K562 (cell line): ENCODE measurements at regions not wholly inside any gene's neighbourhood (a gene's known extent, or its start where the extent isn't known, plus 50 kb on each side); places are given as distances from the start of the nearest gene placed in this dataset.

Source experiments
- ATAC-seq: fragments of 200-7000 bp; cut with Tn5 transposase; 3 replicates; pipeline ENCODE4 v1.9.1; 2020; ENCODE audit warnings: moderate library complexity
- BruUV-seq: library from RNA; stranded (reverse); fragments of 400-500 nt; replicated peaks from 2 replicates; lab custom pipeline; 2021; lab: Mats Ljungman, UMichigan
- CTCF ChIA-PET: fragments of 300-600 bp; formaldehyde crosslinking; extraction: SDS; loops from one replicate; lab custom pipeline; 2021; ENCODE audit warnings: low intra/inter-chr PET ratio; lab: Yijun Ruan, JAX
- POLR2A ChIA-PET: fragments of 300-600, 350-650 bp; sonication (Branson Sonifier 250); formaldehyde crosslinking; extraction: SDS; loops from one replicate; lab custom pipeline; 2021; ENCODE audit warnings: antibody characterized with exemption, inconsistent platforms; lab: Yijun Ruan, JAX
- DNase-seq, 4 experiments: peaks; one replicate each; pipeline versions ENCODE4 v3.0.0 to v3.0.0-alpha.2; 2011 to 2018; ENCODE audit warnings: low spot score in 3 of 4, mixed read lengths in 3 of 4; ENCODE audit errors: extremely low read depth in 1 of 4
- FAIRE-seq: peaks from 2 replicates; lab custom pipeline; 2011; peaks lifted over from hg19 to GRCh38; lab: Jason Lieb, UNC
- H2AFZ ChIP-seq: 2 replicates; pipeline ENCODE4 v1.6.0; 2011; ENCODE audit warnings: low read depth, low read length, control low read depth, inconsistent platforms
- H3K27ac ChIP-seq: fragments of 200-600 bp; 3 replicates; pipeline ENCODE4 v1.8.0; 2011; ENCODE audit warnings: low read depth, mild to moderate bottlenecking, control low read depth, inconsistent platforms, low read length, moderate library complexity, mixed read lengths; ENCODE audit errors: extremely low read depth
- H3K27me3 ChIP-seq, 2 experiments: fragments of 300-600 bp in 1 of 2; 2 replicates in 1 of 2; 3 replicates in 1 of 2; pipeline versions ENCODE4 v1.6.0 to v1.8.0; 2011; ENCODE audit warnings: inconsistent platforms in 2 of 2, low read length in 2 of 2, mild to moderate bottlenecking in 1 of 2, mixed read lengths in 1 of 2, moderate library complexity in 1 of 2; ENCODE audit not compliant: control insufficient read depth in 2 of 2, insufficient read depth in 2 of 2
- H3K36me3 ChIP-seq: fragments of 300-600 bp; 3 replicates; pipeline ENCODE4 v1.8.0; 2011; ENCODE audit warnings: mild to moderate bottlenecking, low read length, inconsistent platforms; ENCODE audit not compliant: control insufficient read depth, insufficient read depth
- H3K4me1 ChIP-seq, 2 experiments: fragments of 200-600 bp in 1 of 2; replicated peaks in 1 of 2; 2 replicates in 1 of 2; 3 replicates in 1 of 2; pipeline versions ENCODE4 v1.5.1 to v1.8.0; 2011; ENCODE audit warnings: inconsistent platforms in 2 of 2, low read length in 2 of 2, mild to moderate bottlenecking in 1 of 2, mixed read lengths in 1 of 2, moderate library complexity in 1 of 2; ENCODE audit not compliant: control insufficient read depth in 2 of 2, insufficient read depth in 2 of 2
- H3K4me2 ChIP-seq: 2 replicates; pipeline ENCODE4 v1.6.1; 2011; ENCODE audit warnings: low read length, control low read depth, inconsistent platforms, mixed read lengths; ENCODE audit not compliant: insufficient read depth
- H3K4me3 ChIP-seq: fragments of 200-600 bp; sonication (generic), shearing (Covaris generic); 2 replicates; pipeline ENCODE4 v1.5.1; 2016; ENCODE audit warnings: control low read depth, inconsistent platforms
- H3K79me2 ChIP-seq: fragments of 200-600 bp; 3 replicates; pipeline ENCODE4 v1.8.0; 2011; ENCODE audit warnings: low read length, inconsistent platforms; ENCODE audit not compliant: control insufficient read depth, insufficient read depth
- H3K9ac ChIP-seq, 2 experiments: 2 replicates each; pipeline versions ENCODE4 v1.6.0 to v1.6.1; 2011; ENCODE audit warnings: low read depth in 2 of 2, low read length in 2 of 2, control low read depth in 1 of 2, inconsistent platforms in 1 of 2, mild to moderate bottlenecking in 1 of 2, mixed read lengths in 1 of 2; ENCODE audit not compliant: insufficient read depth in 1 of 2
- H3K9me1 ChIP-seq: one replicate; pipeline ENCODE4 v1.6.0; 2011; ENCODE audit warnings: inconsistent platforms, mild to moderate bottlenecking, low read length, moderate library complexity; ENCODE audit not compliant: control insufficient read depth, insufficient read depth
- H3K9me3 ChIP-seq: replicated peaks from 2 replicates; pipeline ENCODE4 v1.5.1; 2011; ENCODE audit warnings: low read depth, low read length, inconsistent platforms; ENCODE audit not compliant: control insufficient read depth, insufficient read depth
- H4K20me1 ChIP-seq: replicated peaks from 2 replicates; pipeline ENCODE4 v1.6.1; 2011; ENCODE audit warnings: low read length, inconsistent platforms, mixed read lengths; ENCODE audit not compliant: control insufficient read depth, insufficient read depth
- RAD21 ChIP-seq, 2 experiments: fragments of 250-450 bp in 1 of 2; fragments of 450-650 bp in 1 of 2; sonication (Bioruptor Pico) in 1 of 2; formaldehyde crosslinking in 1 of 2; IDR thresholded peaks in 1 of 2; conservative IDR thresholded peaks in 1 of 2; 2 replicates each; pipeline versions ENCODE4 v1.4.0 to v1.8.0; 2020 to 2022; ENCODE audit warnings: mild to moderate bottlenecking in 2 of 2, moderate library complexity in 1 of 2
- TARDBP ChIP-seq: fragments of 450-650 bp; IDR thresholded peaks from 2 replicates; pipeline ENCODE4 v1.6.1; 2016
- WHSC1 ChIP-seq: IDR thresholded peaks from one replicate; pipeline ENCODE4 v1.6.1; 2012; ENCODE audit warnings: low read length, control low read depth, inconsistent platforms
- ZNF24 ChIP-seq: fragments of 450-650 bp; IDR thresholded peaks from 2 replicates; pipeline ENCODE4 v1.6.1; 2016
- WGBS: fragments of 100-300 bp; shearing (Covaris generic); methylation state at CpG from one replicate; pipeline ENCODE4 v1.1.6; 2016; ENCODE audit warnings: low coverage, mixed read lengths; ENCODE audit not compliant: insufficient coverage; ENCODE audit errors: missing lambda C conversion rate; 5-methylcytosine and 5-hydroxymethylcytosine counted together
- in situ Hi-C: fragments of 300-500 bp; cut with MboI; formaldehyde crosslinking; loops from 4 replicates; pipeline ENCODE4 v1.15.0; 2018; ENCODE audit warnings: inconsistent platforms, mixed read lengths
- intact Hi-C: fragments of 100-400 bp; cut with micrococcal nuclease; formaldehyde crosslinking; loops from 2 replicates; pipeline ENCODE4 v1.14.2; 2022
- TF ChIP-seq, protein P1 (sequence below): fragments of 450-650 bp; IDR thresholded peaks from 2 replicates; pipeline ENCODE4 v1.6.1; 2017; ENCODE audit warnings: antibody characterized with exemption, mild to moderate bottlenecking
- TF ChIP-seq, protein P2 (sequence below), 3 experiments: fragments of 200-800 bp in 1 of 3; fragments of 250-450 bp in 1 of 3; fragments of 450-650 bp in 1 of 3; sonication (Bioruptor Pico) in 1 of 3; sonication (Bioruptor generic) in 1 of 3; formaldehyde crosslinking in 1 of 3; IDR thresholded peaks; 2 replicates each; pipeline versions ENCODE4 v1.6.1 to v1.8.0; 2016 to 2022; ENCODE audit warnings: mild to moderate bottlenecking in 2 of 3, missing genetic modification characterization in 2 of 3, missing compliant biosample characterization in 1 of 3, moderate library complexity in 1 of 3
- TF ChIP-seq, protein P3 (sequence below): IDR thresholded peaks from 2 replicates; pipeline ENCODE4 v1.6.1; 2014; ENCODE audit warnings: antibody characterized with exemption
- TF ChIP-seq, protein P4 (sequence below): fragments of 450-650 bp; formaldehyde crosslinking; IDR thresholded peaks from 2 replicates; pipeline ENCODE4 v1.4.0; 2022; ENCODE audit warnings: missing genetic modification characterization
- TF ChIP-seq, protein P5 (sequence below): fragments of 450-650 bp; formaldehyde crosslinking; IDR thresholded peaks from 2 replicates; pipeline ENCODE4 v1.4.0; 2022; ENCODE audit warnings: mild to moderate bottlenecking, moderate library complexity
- TF ChIP-seq, protein P6 (sequence below): sonication (generic); formaldehyde crosslinking; IDR thresholded peaks from 2 replicates; pipeline ENCODE4 v1.8.0; 2022; ENCODE audit warnings: missing genetic modification reagents, mild to moderate bottlenecking, borderline replicate concordance

DNA sequence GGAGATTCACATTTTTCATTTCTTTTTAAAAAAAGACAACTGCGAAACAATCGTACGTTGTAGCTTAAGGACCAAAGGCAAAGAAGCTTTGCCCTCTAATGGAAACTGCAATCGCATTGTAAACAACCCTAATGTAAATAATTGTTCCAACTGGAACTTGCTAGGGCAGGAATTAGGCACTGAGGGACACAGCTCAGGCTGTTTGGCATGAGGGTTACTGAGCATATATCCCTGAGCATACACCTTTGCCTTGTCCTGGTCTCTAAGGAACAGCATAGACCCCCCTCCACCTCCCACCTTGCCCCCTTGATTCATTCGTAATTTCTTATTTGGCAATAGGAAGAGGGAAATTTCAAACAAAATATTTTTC is 396.4 kb downstream of the LNPK start:
- no peak overlapping the region for H2AFZ ChIP-seq
- DNase-seq (no peak), FAIRE-seq (no peak), ATAC-seq (no peak)
- POLR2A ChIA-PET: no interaction called here
- CTCF ChIA-PET: no interaction called here
- H3K27ac ChIP-seq: no peak overlapping the region
- no peak overlapping the region for H3K9ac ChIP-seq
- no peak overlapping the region for H3K4me3 ChIP-seq
- no peaks in the 10 kb centered on the region for H3K36me3 ChIP-seq
- in situ Hi-C loops (no loop called here), intact Hi-C loops (no loop called here)
- BruUV-seq: no TSS peak
- H3K4me1 ChIP-seq: no peaks in the 10 kb centered on the region
- H3K9me3 ChIP-seq: no peaks in the 10 kb centered on the region
- H3K9me1 ChIP-seq: no peaks in the 10 kb centered on the region
- H4K20me1 ChIP-seq: no peaks in the 10 kb centered on the region
- no peaks in the 10 kb centered on the region for H3K79me2 ChIP-seq
- WGBS: under 1% methylated on average over 5 of the region's 5 CpGs
- peaks cover 0 to 5% of the 10 kb centered on the region in 2 experiments; a peak in 2 of 5 replicates for H3K27me3 ChIP-seq
- no peak overlapping the region for H3K4me2 ChIP-seq
- TF ChIP-seq, protein P1, sequence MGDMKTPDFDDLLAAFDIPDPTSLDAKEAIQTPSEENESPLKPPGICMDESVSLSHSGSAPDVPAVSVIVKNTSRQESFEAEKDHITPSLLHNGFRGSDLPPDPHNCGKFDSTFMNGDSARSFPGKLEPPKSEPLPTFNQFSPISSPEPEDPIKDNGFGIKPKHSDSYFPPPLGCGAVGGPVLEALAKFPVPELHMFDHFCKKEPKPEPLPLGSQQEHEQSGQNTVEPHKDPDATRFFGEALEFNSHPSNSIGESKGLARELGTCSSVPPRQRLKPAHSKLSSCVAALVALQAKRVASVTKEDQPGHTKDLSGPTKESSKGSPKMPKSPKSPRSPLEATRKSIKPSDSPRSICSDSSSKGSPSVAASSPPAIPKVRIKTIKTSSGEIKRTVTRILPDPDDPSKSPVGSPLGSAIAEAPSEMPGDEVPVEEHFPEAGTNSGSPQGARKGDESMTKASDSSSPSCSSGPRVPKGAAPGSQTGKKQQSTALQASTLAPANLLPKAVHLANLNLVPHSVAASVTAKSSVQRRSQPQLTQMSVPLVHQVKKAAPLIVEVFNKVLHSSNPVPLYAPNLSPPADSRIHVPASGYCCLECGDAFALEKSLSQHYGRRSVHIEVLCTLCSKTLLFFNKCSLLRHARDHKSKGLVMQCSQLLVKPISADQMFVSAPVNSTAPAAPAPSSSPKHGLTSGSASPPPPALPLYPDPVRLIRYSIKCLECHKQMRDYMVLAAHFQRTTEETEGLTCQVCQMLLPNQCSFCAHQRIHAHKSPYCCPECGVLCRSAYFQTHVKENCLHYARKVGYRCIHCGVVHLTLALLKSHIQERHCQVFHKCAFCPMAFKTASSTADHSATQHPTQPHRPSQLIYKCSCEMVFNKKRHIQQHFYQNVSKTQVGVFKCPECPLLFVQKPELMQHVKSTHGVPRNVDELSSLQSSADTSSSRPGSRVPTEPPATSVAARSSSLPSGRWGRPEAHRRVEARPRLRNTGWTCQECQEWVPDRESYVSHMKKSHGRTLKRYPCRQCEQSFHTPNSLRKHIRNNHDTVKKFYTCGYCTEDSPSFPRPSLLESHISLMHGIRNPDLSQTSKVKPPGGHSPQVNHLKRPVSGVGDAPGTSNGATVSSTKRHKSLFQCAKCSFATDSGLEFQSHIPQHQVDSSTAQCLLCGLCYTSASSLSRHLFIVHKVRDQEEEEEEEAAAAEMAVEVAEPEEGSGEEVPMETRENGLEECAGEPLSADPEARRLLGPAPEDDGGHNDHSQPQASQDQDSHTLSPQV: no peak
- no peak for TF ChIP-seq WHSC1
- TF ChIP-seq, protein P2, sequence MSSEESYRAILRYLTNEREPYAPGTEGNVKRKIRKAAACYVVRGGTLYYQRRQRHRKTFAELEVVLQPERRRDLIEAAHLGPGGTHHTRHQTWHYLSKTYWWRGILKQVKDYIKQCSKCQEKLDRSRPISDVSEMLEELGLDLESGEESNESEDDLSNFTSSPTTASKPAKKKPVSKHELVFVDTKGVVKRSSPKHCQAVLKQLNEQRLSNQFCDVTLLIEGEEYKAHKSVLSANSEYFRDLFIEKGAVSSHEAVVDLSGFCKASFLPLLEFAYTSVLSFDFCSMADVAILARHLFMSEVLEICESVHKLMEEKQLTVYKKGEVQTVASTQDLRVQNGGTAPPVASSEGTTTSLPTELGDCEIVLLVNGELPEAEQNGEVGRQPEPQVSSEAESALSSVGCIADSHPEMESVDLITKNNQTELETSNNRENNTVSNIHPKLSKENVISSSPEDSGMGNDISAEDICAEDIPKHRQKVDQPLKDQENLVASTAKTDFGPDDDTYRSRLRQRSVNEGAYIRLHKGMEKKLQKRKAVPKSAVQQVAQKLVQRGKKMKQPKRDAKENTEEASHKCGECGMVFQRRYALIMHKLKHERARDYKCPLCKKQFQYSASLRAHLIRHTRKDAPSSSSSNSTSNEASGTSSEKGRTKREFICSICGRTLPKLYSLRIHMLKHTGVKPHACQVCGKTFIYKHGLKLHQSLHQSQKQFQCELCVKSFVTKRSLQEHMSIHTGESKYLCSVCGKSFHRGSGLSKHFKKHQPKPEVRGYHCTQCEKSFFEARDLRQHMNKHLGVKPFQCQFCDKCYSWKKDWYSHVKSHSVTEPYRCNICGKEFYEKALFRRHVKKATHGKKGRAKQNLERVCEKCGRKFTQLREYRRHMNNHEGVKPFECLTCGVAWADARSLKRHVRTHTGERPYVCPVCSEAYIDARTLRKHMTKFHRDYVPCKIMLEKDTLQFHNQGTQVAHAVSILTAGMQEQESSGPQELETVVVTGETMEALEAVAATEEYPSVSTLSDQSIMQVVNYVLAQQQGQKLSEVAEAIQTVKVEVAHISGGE (CRISPR knock-in tag; IDR thresholded peaks at IDR 0.05): no peak
- TF ChIP-seq, protein P3, sequence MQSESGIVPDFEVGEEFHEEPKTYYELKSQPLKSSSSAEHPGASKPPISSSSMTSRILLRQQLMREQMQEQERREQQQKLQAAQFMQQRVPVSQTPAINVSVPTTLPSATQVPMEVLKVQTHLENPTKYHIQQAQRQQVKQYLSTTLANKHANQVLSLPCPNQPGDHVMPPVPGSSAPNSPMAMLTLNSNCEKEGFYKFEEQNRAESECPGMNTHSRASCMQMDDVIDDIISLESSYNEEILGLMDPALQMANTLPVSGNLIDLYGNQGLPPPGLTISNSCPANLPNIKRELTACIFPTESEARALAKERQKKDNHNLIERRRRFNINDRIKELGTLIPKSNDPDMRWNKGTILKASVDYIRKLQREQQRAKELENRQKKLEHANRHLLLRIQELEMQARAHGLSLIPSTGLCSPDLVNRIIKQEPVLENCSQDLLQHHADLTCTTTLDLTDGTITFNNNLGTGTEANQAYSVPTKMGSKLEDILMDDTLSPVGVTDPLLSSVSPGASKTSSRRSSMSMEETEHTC: no peak
- TF ChIP-seq, protein P4, sequence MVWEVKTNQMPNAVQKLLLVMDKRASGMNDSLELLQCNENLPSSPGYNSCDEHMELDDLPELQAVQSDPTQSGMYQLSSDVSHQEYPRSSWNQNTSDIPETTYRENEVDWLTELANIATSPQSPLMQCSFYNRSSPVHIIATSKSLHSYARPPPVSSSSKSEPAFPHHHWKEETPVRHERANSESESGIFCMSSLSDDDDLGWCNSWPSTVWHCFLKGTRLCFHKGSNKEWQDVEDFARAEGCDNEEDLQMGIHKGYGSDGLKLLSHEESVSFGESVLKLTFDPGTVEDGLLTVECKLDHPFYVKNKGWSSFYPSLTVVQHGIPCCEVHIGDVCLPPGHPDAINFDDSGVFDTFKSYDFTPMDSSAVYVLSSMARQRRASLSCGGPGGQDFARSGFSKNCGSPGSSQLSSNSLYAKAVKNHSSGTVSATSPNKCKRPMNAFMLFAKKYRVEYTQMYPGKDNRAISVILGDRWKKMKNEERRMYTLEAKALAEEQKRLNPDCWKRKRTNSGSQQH (CRISPR knock-in tag): no peak
- TF ChIP-seq, protein P5, sequence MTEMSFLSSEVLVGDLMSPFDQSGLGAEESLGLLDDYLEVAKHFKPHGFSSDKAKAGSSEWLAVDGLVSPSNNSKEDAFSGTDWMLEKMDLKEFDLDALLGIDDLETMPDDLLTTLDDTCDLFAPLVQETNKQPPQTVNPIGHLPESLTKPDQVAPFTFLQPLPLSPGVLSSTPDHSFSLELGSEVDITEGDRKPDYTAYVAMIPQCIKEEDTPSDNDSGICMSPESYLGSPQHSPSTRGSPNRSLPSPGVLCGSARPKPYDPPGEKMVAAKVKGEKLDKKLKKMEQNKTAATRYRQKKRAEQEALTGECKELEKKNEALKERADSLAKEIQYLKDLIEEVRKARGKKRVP (CRISPR knock-in tag): no peak
- TF ChIP-seq RAD21 (CRISPR knock-in tag; conservative IDR thresholded peaks at IDR 0.05 in 1 of 2, IDR thresholded peaks at IDR 0.05 in 1 of 2): no peak
- TF ChIP-seq, protein P6, sequence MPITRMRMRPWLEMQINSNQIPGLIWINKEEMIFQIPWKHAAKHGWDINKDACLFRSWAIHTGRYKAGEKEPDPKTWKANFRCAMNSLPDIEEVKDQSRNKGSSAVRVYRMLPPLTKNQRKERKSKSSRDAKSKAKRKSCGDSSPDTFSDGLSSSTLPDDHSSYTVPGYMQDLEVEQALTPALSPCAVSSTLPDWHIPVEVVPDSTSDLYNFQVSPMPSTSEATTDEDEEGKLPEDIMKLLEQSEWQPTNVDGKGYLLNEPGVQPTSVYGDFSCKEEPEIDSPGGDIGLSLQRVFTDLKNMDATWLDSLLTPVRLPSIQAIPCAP: no peak
- no peak for TF ChIP-seq ZNF24
- no peak for TF ChIP-seq TARDBP
